NCI-H2196 treated with DMSO at 0.1 percent for 48 hours (cell line): ENCODE measurements at regions not wholly inside any gene's neighbourhood (a gene's known extent, or its start where the extent isn't known, plus 50 kb on each side); places are given as distances from the start of the nearest gene placed in this dataset.

Experiments
- DNase-seq: peaks from one replicate; lab custom pipeline; 2025; ENCODE audit not compliant: unreplicated experiment; lab: John Stamatoyannopoulos, UW

GRCh38 chr1:219773775-219774174, 154.6 kb downstream of the SLC30A10 start:
- no peak for DNase-seq

- DNase-seq, result no peak
These were observed 155.2 kb downstream of the SLC30A10 start for GRCh38 chr1:219773110-219773509.

GRCh38 chr1:219772265-219773036, 155.9 kb downstream of the SLC30A10 start:
- no peak for DNase-seq

GRCh38 chr1:219771080-219771479, 157.3 kb downstream of the SLC30A10 start:
- DNase-seq, result no peak

- DNase-seq, result no peak
These were observed 150.4 kb upstream of the ZC3H11B start for GRCh38 chr1:219763321-219763720.

GRCh38 chr1:219761208-219761860, 148.4 kb upstream of the ZC3H11B start:
- no peak for DNase-seq

- no peak for DNase-seq
These were observed 146.2 kb upstream of the ZC3H11B start for GRCh38 chr1:219759095-219759494.

GRCh38 chr1:219757890-219758289, 145.0 kb upstream of the ZC3H11B start:
- DNase-seq, result no peak

- no peak for DNase-seq
These were observed 142.3 kb upstream of the ZC3H11B start for GRCh38 chr1:219755234-219755633.

- no peak for DNase-seq
These were observed 141.9 kb upstream of the ZC3H11B start for GRCh38 chr1:219754767-219755166.

- DNase-seq, result no peak
These were observed 141.0 kb upstream of the ZC3H11B start for GRCh38 chr1:219753914-219754313.

GRCh38 chr1:219752645-219753044, 139.7 kb upstream of the ZC3H11B start:
- DNase-seq, result no peak

- DNase-seq, result no peak
These were observed 139.1 kb upstream of the ZC3H11B start for GRCh38 chr1:219751870-219752507.

GRCh38 chr1:219749370-219749769, 136.5 kb upstream of the ZC3H11B start:
- DNase-seq, result no peak

- DNase-seq, result no peak
These were observed 133.2 kb upstream of the ZC3H11B start for GRCh38 chr1:219746141-219746540.

GRCh38 chr1:219744652-219745469, 132.0 kb upstream of the ZC3H11B start:
- no peak for DNase-seq

GRCh38 chr1:219741011-219741970, 128.4 kb upstream of the ZC3H11B start:
- DNase-seq, result no peak

- DNase-seq, result no peak
These were observed 120.7 kb upstream of the ZC3H11B start for GRCh38 chr1:219733511-219734174.

- DNase-seq, result no peak
These were observed 120.0 kb upstream of the ZC3H11B start for GRCh38 chr1:219732814-219733491.
